GM23338 (cell line): ENCODE measurements at regions not wholly inside any gene's neighbourhood (a gene's known extent, or its start where the extent isn't known, plus 50 kb on each side); places are given as distances from the start of the nearest gene placed in this dataset.

Experiments
- ATAC-seq: fragments of 200-7000 bp; cut with Tn5 transposase; 3 replicates; pipeline ENCODE4 v1.9.1; 2020
- DNase-seq: peaks from one replicate; pipeline ENCODE4 v3.0.0-alpha.2; 2015; ENCODE audit warnings: low spot score
- H2AFZ ChIP-seq: fragments of 200-600 bp; sonication (generic); 2 replicates; pipeline ENCODE4 v1.8.0; 2016; ENCODE audit warnings: antibody characterized with exemption, mild to moderate bottlenecking, moderate library complexity
- H3F3A ChIP-seq: fragments of 200-600 bp; sonication (generic); replicated peaks from 2 replicates; pipeline ENCODE4 v1.8.0; 2017; ENCODE audit warnings: antibody characterized with exemption, mixed run types, low read depth
- H3K27ac ChIP-seq: fragments of 200-600 bp; sonication (generic); 2 replicates; pipeline ENCODE4 v1.6.1; 2016; ENCODE audit warnings: low read depth
- H3K27me3 ChIP-seq: fragments of 200-600 bp; sonication (generic); 2 replicates; pipeline ENCODE4 v1.8.0; 2016; ENCODE audit warnings: mild to moderate bottlenecking, mixed run types, moderate library complexity; ENCODE audit not compliant: insufficient read depth
- H3K36me3 ChIP-seq: fragments of 200-600 bp; sonication (generic); 2 replicates; pipeline ENCODE4 v1.8.0; 2016; ENCODE audit warnings: mild to moderate bottlenecking; ENCODE audit not compliant: insufficient read depth
- H3K4me1 ChIP-seq: fragments of 200-600 bp; sonication (generic); 2 replicates; pipeline ENCODE4 v1.8.0; 2016; ENCODE audit warnings: mild to moderate bottlenecking, moderate library complexity; ENCODE audit not compliant: insufficient read depth
- H3K4me2 ChIP-seq: fragments of 200-600 bp; sonication (generic); 2 replicates; pipeline ENCODE4 v1.7.1; 2017; ENCODE audit warnings: mixed run types
- H3K4me3 ChIP-seq: fragments of 200-600 bp; sonication (generic); 2 replicates; pipeline ENCODE4 v1.6.1; 2016; ENCODE audit warnings: mixed run types
- H3K79me2 ChIP-seq: fragments of 200-600 bp; sonication (generic); replicated peaks from 2 replicates; pipeline ENCODE4 v1.8.0; 2017; ENCODE audit warnings: mild to moderate bottlenecking; ENCODE audit not compliant: insufficient read depth
- H3K9me2 ChIP-seq: fragments of 200-600 bp; sonication (generic); 2 replicates; pipeline ENCODE4 v1.8.0; 2017; ENCODE audit not compliant: insufficient read depth
- H4K20me1 ChIP-seq: fragments of 200-600 bp; sonication (generic); replicated peaks from 2 replicates; pipeline ENCODE4 v1.8.0; 2017; ENCODE audit warnings: mild to moderate bottlenecking; ENCODE audit not compliant: insufficient read depth
- H3K27ac Mint-ChIP-seq: 2 replicates; pipeline ENCODE4 v1.8.0; 2020; ENCODE audit warnings: inconsistent platforms, mild to moderate bottlenecking, moderate library complexity, mixed read lengths
- H3K27me3 Mint-ChIP-seq: 3 replicates; pipeline ENCODE4 v1.8.0; 2022; ENCODE audit warnings: low read depth, mild to moderate bottlenecking, moderate library complexity, mixed read lengths, inconsistent platforms; ENCODE audit not compliant: insufficient read depth, poor library complexity
- H3K36me3 Mint-ChIP-seq: 3 replicates; pipeline ENCODE4 v1.8.0; 2021; ENCODE audit warnings: low read depth, mild to moderate bottlenecking, inconsistent platforms, moderate library complexity, mixed read lengths
- H3K4me1 Mint-ChIP-seq: 3 replicates; pipeline ENCODE4 v1.8.0; 2020; ENCODE audit warnings: mild to moderate bottlenecking, inconsistent platforms, mixed read lengths
- H3K4me3 Mint-ChIP-seq: 3 replicates; pipeline ENCODE4 v1.8.0; 2021; ENCODE audit warnings: moderate library complexity, mild to moderate bottlenecking, inconsistent platforms, mixed read lengths
- H3K9me3 Mint-ChIP-seq: 3 replicates; pipeline ENCODE4 v1.8.0; 2020; ENCODE audit warnings: moderate library complexity, mild to moderate bottlenecking, inconsistent platforms, mixed read lengths
- CREB1 ChIP-seq: fragments of 250-450 bp; sonication (Bioruptor Pico); IDR thresholded peaks from 2 replicates; pipeline ENCODE4 v1.5.0; 2020; ENCODE audit warnings: low read depth, mild to moderate bottlenecking, moderate library complexity
- CTCF ChIP-seq, 2 experiments: fragments of 200-600 bp in 1 of 2; sonication (generic) in 1 of 2; conservative IDR thresholded peaks; 2 replicates each; pipeline versions ENCODE4 v1.5.1 to v1.6.1; 2016 to 2017; ENCODE audit warnings: antibody characterized with exemption in 2 of 2, low read depth in 2 of 2, mild to moderate bottlenecking in 2 of 2, moderate library complexity in 1 of 2
- ETS1 ChIP-seq: IDR thresholded peaks from 2 replicates; pipeline ENCODE4 v1.6.1; 2016; ENCODE audit warnings: antibody characterized with exemption
- EZH2 ChIP-seq: fragments of 200-600 bp; sonication (generic); IDR thresholded peaks from one replicate; pipeline ENCODE4 v1.8.0; 2017; ENCODE audit warnings: antibody characterized with exemption, mild to moderate bottlenecking, low read depth; ENCODE audit not compliant: unreplicated experiment
- EZH2phosphoT487 ChIP-seq: fragments of 200-600 bp; sonication (generic); IDR thresholded peaks from one replicate; pipeline ENCODE4 v1.8.1; 2018; ENCODE audit warnings: antibody characterized with exemption; ENCODE audit not compliant: unreplicated experiment
- JUNB ChIP-seq: IDR thresholded peaks from one replicate; pipeline ENCODE4 v1.6.1; 2016; ENCODE audit warnings: antibody characterized with exemption; ENCODE audit not compliant: unreplicated experiment
- NANOG ChIP-seq: IDR thresholded peaks from 2 replicates; pipeline ENCODE4 v1.6.1; 2016; ENCODE audit warnings: antibody characterized with exemption, borderline replicate concordance
- POLR2AphosphoS5 ChIP-seq: IDR thresholded peaks from 2 replicates; pipeline ENCODE4 v1.6.1; 2016; ENCODE audit warnings: antibody characterized with exemption, low read depth
- REST ChIP-seq: IDR thresholded peaks from one replicate; pipeline ENCODE4 v1.6.1; 2018; ENCODE audit warnings: antibody characterized with exemption; ENCODE audit not compliant: unreplicated experiment
- STAT1 ChIP-seq: IDR thresholded peaks from one replicate; pipeline ENCODE4 v1.6.1; 2016; ENCODE audit warnings: antibody characterized with exemption; ENCODE audit not compliant: unreplicated experiment
- ZNF114 ChIP-seq: fragments of 250-450 bp; sonication (Bioruptor Pico); IDR thresholded peaks from 2 replicates; pipeline ENCODE4 v1.5.0; 2020; ENCODE audit warnings: mild to moderate bottlenecking, moderate library complexity
- ZNF331 ChIP-seq: fragments of 250-450 bp; sonication (Bioruptor Pico); IDR thresholded peaks from 2 replicates; pipeline ENCODE4 v1.5.0; 2020; ENCODE audit warnings: low read depth, mild to moderate bottlenecking, moderate library complexity
- ZNF462 ChIP-seq: fragments of 250-450 bp; sonication (Bioruptor Pico); IDR thresholded peaks from 2 replicates; pipeline ENCODE4 v1.5.0; 2020; ENCODE audit warnings: mild to moderate bottlenecking, moderate library complexity

GRCh38 chr2:100630473-100630977 lies 67.7 kb downstream of the PDCL3 start:
- Histone ChIP-seq H3K36me3 (no peaks in the 10 kb centered on the region), H3K4me2 (no peak overlapping the region), H3K27ac (no peak overlapping the region), H4K20me1 (no peaks in the 10 kb centered on the region), H3K27me3 (no peaks in the 10 kb centered on the region), H3F3A (no peaks in the 10 kb centered on the region), H3K9me2 (no peaks in the 10 kb centered on the region), H3K4me1 (no peaks in the 10 kb centered on the region; the same call in 1 of the 2 replicates), H3K4me3 (no peak overlapping the region), H2AFZ (no peak overlapping the region), H3K79me2 (no peaks in the 10 kb centered on the region)
- peaks cover 9% of the 10 kb centered on the region for H3K4me1 Mint-ChIP-seq
- DNase-seq (no peak), ATAC-seq (no peak)
- H3K9me3 Mint-ChIP-seq: no peaks in the 10 kb centered on the region; the same call in 2 of the 3 replicates
- H3K4me3 Mint-ChIP-seq: no peak overlapping the region
- H3K36me3 Mint-ChIP-seq: no peaks in the 10 kb centered on the region
- peaks cover 11% of the 10 kb centered on the region for H3K27me3 Mint-ChIP-seq
- TF ChIP-seq EZH2 (no peak), ZNF114 (CRISPR knock-in tag) (no peak), JUNB (no peak), ZNF331 (CRISPR knock-in tag) (no peak), CREB1 (CRISPR knock-in tag) (no peak), ETS1 (no peak), EZH2phosphoT487 (no peak), CTCF (conservative IDR thresholded peaks at IDR 0.05; ENCODE audit: low read depth in 2 of 2) (no peak), POLR2AphosphoS5 (no peak), REST (no peak), STAT1 (no peak), ZNF462 (CRISPR knock-in tag) (no peak), NANOG (no peak)
- no peak overlapping the region for H3K27ac Mint-ChIP-seq
